Right ventricle myocardium superior (tissue), 1 donor: ENCODE measurements at regions not wholly inside any gene's neighbourhood (a gene's known extent, or its start where the extent isn't known, plus 50 kb on each side); places are given as distances from the start of the nearest gene placed in this dataset.
"Not testable (repeated sequence)": the region's sequence is repeated elsewhere in the genome, so short reads cannot be mapped to it uniquely, and the experiment has no call there.

Experiments used
- ATAC-seq: fragments of 200-7000 bp; cut with Tn5 transposase; one replicate; pipeline ENCODE4 v1.9.1; 2020; ENCODE audit warnings: mild to moderate bottlenecking; ENCODE audit not compliant: poor library complexity
- DNase-seq: peaks from one replicate; pipeline ENCODE4 v3.0.0-alpha.2; 2020
- intact Hi-C: fragments of 100-400 bp; cut with DNase I; formaldehyde crosslinking; loops from one replicate; pipeline ENCODE4 v1.11.2; 2022
- donor health status: DM: no; HTN: yes; CAD: no; lungs with severe emphysema.

GRCh38 chr9:24816006-24816405 lies 270.3 kb upstream of the IZUMO3 start:
- intact Hi-C loops: loop anchor here (2.0 kb wide), 1 partner anchor 31 kb away; no protein-coding TSS in a partner anchor
- DNase-seq (no peak), ATAC-seq (no peak)

GRCh38 chr9:24801344-24801743 lies 255.6 kb upstream of the IZUMO3 start:
- intact Hi-C loops: no loop called here
- DNase-seq (no peak), ATAC-seq (no peak)

- ATAC-seq (no peak), DNase-seq (no peak)
- intact Hi-C loops: no loop called here
Observed at GRCh38 chr9:24793787-24794186, 248.1 kb upstream of the IZUMO3 start.

GRCh38 chr9:24776226-24776625 lies 230.5 kb upstream of the IZUMO3 start:
- ATAC-seq: no peak

GRCh38 chr9:24774199-24774598 lies 228.5 kb upstream of the IZUMO3 start:
- ATAC-seq, DNase-seq, intact Hi-C loops: not testable (repeated sequence)

More at GRCh38 chr9:24776226-24776625, 230.5 kb upstream of the IZUMO3 start:
- intact Hi-C loops: no loop called here
- no peak for DNase-seq

GRCh38 chr9:24766081-24766480 lies 220.4 kb upstream of the IZUMO3 start:
- intact Hi-C loops: no loop called here

GRCh38 chr9:24765025-24765756 lies 219.5 kb upstream of the IZUMO3 start:
- ATAC-seq (no peak), DNase-seq (no peak)
- intact Hi-C loops: no loop called here

More at GRCh38 chr9:24766081-24766480, 220.4 kb upstream of the IZUMO3 start:
- ATAC-seq: no peak
- no peak for DNase-seq

GRCh38 chr9:24738421-24738961 lies 192.8 kb upstream of the IZUMO3 start:
- ATAC-seq: no peak

GRCh38 chr9:24731754-24732153 lies 186.1 kb upstream of the IZUMO3 start:
- ATAC-seq (no peak), DNase-seq (no peak)
- intact Hi-C loops: no loop called here

More at GRCh38 chr9:24738421-24738961, 192.8 kb upstream of the IZUMO3 start:
- intact Hi-C loops: no loop called here
- DNase-seq: peak; percentile 22

- DNase-seq (no peak), ATAC-seq (no peak)
- intact Hi-C loops: no loop called here
Observed at GRCh38 chr9:24721621-24722020, 175.9 kb upstream of the IZUMO3 start.

- no peak for DNase-seq
- ATAC-seq: no peak
- intact Hi-C loops: no loop called here
Observed at GRCh38 chr9:24712206-24712605, 166.5 kb upstream of the IZUMO3 start.

GRCh38 chr9:24708814-24709213 lies 163.1 kb upstream of the IZUMO3 start:
- ATAC-seq: no peak
- DNase-seq: no peak
- intact Hi-C loops: no loop called here

GRCh38 chr9:24698881-24699518 lies 153.3 kb upstream of the IZUMO3 start:
- no peak for DNase-seq
- no peak for ATAC-seq
- intact Hi-C loops: no loop called here

- ATAC-seq (no peak), DNase-seq (no peak)
- intact Hi-C loops: no loop called here
Observed at GRCh38 chr9:24672336-24672735, 126.6 kb upstream of the IZUMO3 start.

- no peak for ATAC-seq
- intact Hi-C loops: no loop called here
Observed at GRCh38 chr9:24657387-24657786, 111.7 kb upstream of the IZUMO3 start.

GRCh38 chr9:24652181-24652580 lies 106.5 kb upstream of the IZUMO3 start:
- no peak for DNase-seq
- intact Hi-C loops: no loop called here
- ATAC-seq: no peak

More at GRCh38 chr9:24657387-24657786, 111.7 kb upstream of the IZUMO3 start:
- DNase-seq: no peak

GRCh38 chr9:24628809-24629208 lies 83.1 kb upstream of the IZUMO3 start:
- intact Hi-C loops, DNase-seq, ATAC-seq: not testable (repeated sequence)

GRCh38 chr9:24625097-24625496 lies 79.4 kb upstream of the IZUMO3 start:
- intact Hi-C loops: no loop called here
- ATAC-seq (no peak), DNase-seq (no peak)

- ATAC-seq (no peak), DNase-seq (no peak)
- intact Hi-C loops: no loop called here
Observed at GRCh38 chr9:24624481-24624880, 78.8 kb upstream of the IZUMO3 start.

GRCh38 chr9:24620741-24621140 lies 75.0 kb upstream of the IZUMO3 start:
- intact Hi-C loops: no loop called here
- no peak for DNase-seq

More at GRCh38 chr9:24620741-24621140, 75.0 kb upstream of the IZUMO3 start:
- no peak for ATAC-seq
